Panc1 (cell line): ENCODE measurements at regions not wholly inside any gene's neighbourhood (a gene's known extent, or its start where the extent isn't known, plus 50 kb on each side); places are given as distances from the start of the nearest gene placed in this dataset.

ENCODE experiments used
- ATAC-seq: fragments of 200-7000 bp; cut with Tn5 transposase; 2 replicates; pipeline ENCODE4 v1.9.1; 2020; ENCODE audit warnings: mild to moderate bottlenecking, moderate library complexity
- BruUV-seq: library from RNA; stranded (reverse); fragments of 400-500 nt; replicated peaks from 2 replicates; lab custom pipeline; 2021; lab: Mats Ljungman, UMichigan
- CTCF ChIA-PET: fragments of 300-600 bp; sonication (Branson Sonifier 250); formaldehyde crosslinking; loops from one replicate; lab custom pipeline; 2022; ENCODE audit warnings: antibody characterized with exemption; lab: Charles Lee
- POLR2A ChIA-PET: fragments of 300-600 bp; sonication (Branson Sonifier 250); formaldehyde crosslinking; loops from one replicate; lab custom pipeline; 2022; ENCODE audit warnings: antibody characterized with exemption; lab: Charles Lee
- DNase-seq: peaks from one replicate; pipeline ENCODE4 v3.0.0-alpha.2; 2010; ENCODE audit warnings: low read depth, low spot score
- H3K27ac ChIP-seq: 2 replicates; pipeline ENCODE4 v1.5.1; 2011; ENCODE audit warnings: mild to moderate bottlenecking, low read length, inconsistent platforms
- H3K27me3 ChIP-seq: fragments of 200-500 bp; sonication (Bioruptor generic); 2 replicates; pipeline ENCODE4 v1.6.0; 2014; ENCODE audit warnings: low read length, inconsistent platforms; ENCODE audit not compliant: control insufficient read depth, insufficient read depth
- H3K36me3 ChIP-seq: fragments of 200-500 bp; sonication (Bioruptor generic); 2 replicates; pipeline ENCODE4 v1.5.1; 2014; ENCODE audit warnings: inconsistent platforms, mild to moderate bottlenecking, low read length, moderate library complexity; ENCODE audit not compliant: control insufficient read depth, insufficient read depth
- H3K4me1 ChIP-seq: 2 replicates; pipeline ENCODE4 v1.5.1; 2011; ENCODE audit warnings: inconsistent platforms, mild to moderate bottlenecking, low read length, moderate library complexity; ENCODE audit not compliant: control insufficient read depth, insufficient read depth
- H3K4me3 ChIP-seq, 2 experiments: 2 replicates each; pipeline ENCODE4 v1.5.1; 2011 to 2012; ENCODE audit warnings: low read depth in 2 of 2, low read length in 2 of 2, mild to moderate bottlenecking in 2 of 2, inconsistent platforms in 1 of 2, moderate library complexity in 1 of 2
- H3K9me3 ChIP-seq: fragments of 200-500 bp; sonication (Bioruptor generic); 2 replicates; pipeline ENCODE4 v1.5.1; 2014; ENCODE audit warnings: low read depth, mild to moderate bottlenecking, inconsistent platforms, low read length, moderate library complexity; ENCODE audit not compliant: control insufficient read depth, insufficient read depth
- CTCF ChIP-seq: fragments of 450-650 bp; IDR thresholded peaks from 2 replicates; pipeline ENCODE4 v1.5.1; 2017; ENCODE audit warnings: mild to moderate bottlenecking
- POLR2AphosphoS5 ChIP-seq: IDR thresholded peaks from 2 replicates; pipeline ENCODE4 v1.6.1; 2012; ENCODE audit warnings: mild to moderate bottlenecking, low read depth, low read length, moderate library complexity
- REST ChIP-seq, 2 experiments: IDR thresholded peaks; 2 replicates each; pipeline ENCODE4 v1.6.1; 2011 to 2012; ENCODE audit warnings: low read depth in 2 of 2, control low read depth in 1 of 2, low read length in 1 of 2, mild to moderate bottlenecking in 1 of 2, moderate library complexity in 1 of 2; ENCODE audit not compliant: insufficient read depth in 1 of 2
- SIN3A ChIP-seq: IDR thresholded peaks from 2 replicates; pipeline ENCODE4 v1.6.1; 2012; ENCODE audit warnings: low read depth, mild to moderate bottlenecking, low read length, moderate library complexity, borderline replicate concordance; ENCODE audit not compliant: insufficient read depth
- TCF7L2 ChIP-seq: IDR thresholded peaks from 2 replicates; pipeline ENCODE4 v1.6.1; 2011; ENCODE audit warnings: mild to moderate bottlenecking, low read depth, low read length, inconsistent platforms
- in situ Hi-C: cut with HindIII; loops from 2 replicates; pipeline ENCODE4 v1.10.0; 2016; ENCODE audit warnings: low sequenced_read_pairs, low pct_unique_long_range_greater_than_20kb
- intact Hi-C: fragments of 100-400 bp; cut with micrococcal nuclease; formaldehyde crosslinking; loops from one replicate; pipeline ENCODE4 v1.10.0; 2022; ENCODE audit not compliant: unreplicated experiment

GRCh38 chrX:39973810-39974209 is 123.9 kb downstream of the BCOR start:
- ATAC-seq (no peak), DNase-seq (no peak)
- intact Hi-C loops = no loop called here
- no TSS peak for BruUV-seq
- Histone ChIP-seq H3K27me3 (no peaks in the 10 kb centered on the region), H3K4me1 (no peaks in the 10 kb centered on the region), H3K9me3 (no peaks in the 10 kb centered on the region), H3K36me3 (no peaks in the 10 kb centered on the region), H3K4me3 (no peak overlapping the region), H3K27ac (no peak overlapping the region)
- TF ChIP-seq REST (IDR thresholded peaks at IDR 0.05; ENCODE audit: insufficient read depth in 1 of 2, low read depth in 2 of 2, low read length in 1 of 2) (no peak), TCF7L2 (no peak), SIN3A (no peak), POLR2AphosphoS5 (no peak), CTCF (no peak)
- in situ Hi-C loops = no loop called here
- CTCF ChIA-PET = no interaction called here
- POLR2A ChIA-PET = no interaction called here

GRCh38 chrX:39974270-39974669 is 123.5 kb downstream of the BCOR start:
- no TSS peak for BruUV-seq
- in situ Hi-C loops = no loop called here

More at GRCh38 chrX:39974270-39974669, 123.5 kb downstream of the BCOR start:
- Histone ChIP-seq H3K36me3 (no peaks in the 10 kb centered on the region), H3K4me1 (no peaks in the 10 kb centered on the region), H3K4me3 (no peak overlapping the region), H3K27ac (no peak overlapping the region), H3K27me3 (no peaks in the 10 kb centered on the region), H3K9me3 (no peaks in the 10 kb centered on the region)
- ATAC-seq (no peak), DNase-seq (no peak)
- POLR2A ChIA-PET = no interaction called here
- intact Hi-C loops = no loop called here
- TF ChIP-seq TCF7L2 = no peak
- TF ChIP-seq SIN3A = no peak
- TF ChIP-seq CTCF = no peak
- TF ChIP-seq REST (IDR thresholded peaks at IDR 0.05; ENCODE audit: insufficient read depth in 1 of 2, low read depth in 2 of 2, low read length in 1 of 2) = no peak
- no peak for TF ChIP-seq POLR2AphosphoS5
- CTCF ChIA-PET = interaction anchor here (0.7 kb wide), 1 partner anchor 84 kb away, joined by 6 read pairs; no protein-coding TSS in a partner anchor
